CD14-positive monocyte (primary cell): ENCODE measurements at regions not wholly inside any gene's neighbourhood (a gene's known extent, or its start where the extent isn't known, plus 50 kb on each side); places are given as distances from the start of the nearest gene placed in this dataset.

Experiments
- DNase-seq, 3 donors: peaks; one replicate each; pipeline ENCODE4 v3.0.0-alpha.2; 2011 to 2022
- H2AFZ ChIP-seq: 2 replicates; pipeline ENCODE4 v1.6.0; 2012; ENCODE audit warnings: mild to moderate bottlenecking, low read depth, low read length, inconsistent platforms; ENCODE audit not compliant: insufficient read depth, poor library complexity, severe bottlenecking
- H3K27ac ChIP-seq, 2 donors: 1 replicate in 1 of 2; 2 replicates in 1 of 2; pipeline ENCODE4 v1.5.1; 2012 to 2013; ENCODE audit warnings: low read length in 2 of 2, control low read depth in 1 of 2, inconsistent platforms in 1 of 2, low read depth in 1 of 2, mild to moderate bottlenecking in 1 of 2
- H3K27me3 ChIP-seq, 2 donors: one replicate each; pipeline versions ENCODE4 v1.6.0 to v1.6.1; 2011 to 2013; ENCODE audit warnings: low read length in 2 of 2; ENCODE audit not compliant: control insufficient read depth in 2 of 2, insufficient read depth in 2 of 2
- H3K36me3 ChIP-seq, 2 donors: replicated peaks in 1 of 2; 1 replicate in 1 of 2; 2 replicates in 1 of 2; pipeline versions ENCODE4 v1.5.1 to v1.6.1; 2012 to 2013; ENCODE audit warnings: low read length in 2 of 2, control low read depth in 1 of 2, inconsistent platforms in 1 of 2, mild to moderate bottlenecking in 1 of 2; ENCODE audit not compliant: insufficient read depth in 2 of 2, control insufficient read depth in 1 of 2
- H3K4me1 ChIP-seq, 2 donors: 1 replicate in 1 of 2; 2 replicates in 1 of 2; pipeline versions ENCODE4 v1.5.1 to v1.6.1; 2012 to 2013; ENCODE audit warnings: low read length in 2 of 2, control low read depth in 1 of 2, inconsistent platforms in 1 of 2, mild to moderate bottlenecking in 1 of 2, moderate library complexity in 1 of 2; ENCODE audit not compliant: insufficient read depth in 2 of 2, control insufficient read depth in 1 of 2
- H3K4me2 ChIP-seq: replicated peaks from 2 replicates; pipeline ENCODE3; 2012; ENCODE audit warnings: low read length, moderate library complexity, mild to moderate bottlenecking; ENCODE audit not compliant: poor library complexity, severe bottlenecking; ENCODE audit errors: extremely low read depth
- H3K4me3 ChIP-seq, 3 experiments: fragments of 200-600 bp in 1 of 3; sonication (generic) in 1 of 3; replicated peaks in 1 of 3; 1 replicate in 2 of 3; 2 replicates in 1 of 3; pipeline ENCODE4 v1.5.1; 2011 to 2013; ENCODE audit warnings: low read length in 3 of 3, mild to moderate bottlenecking in 3 of 3, control low read depth in 2 of 3, low read depth in 2 of 3, inconsistent platforms in 1 of 3, moderate library complexity in 1 of 3
- H3K79me2 ChIP-seq: 2 replicates; pipeline ENCODE4 v1.6.0; 2012; ENCODE audit warnings: mild to moderate bottlenecking, control low read depth, inconsistent platforms, low read length, moderate library complexity; ENCODE audit not compliant: insufficient read depth
- H3K9ac ChIP-seq: 2 replicates; pipeline ENCODE4 v1.6.0; 2017; ENCODE audit warnings: low read length, mild to moderate bottlenecking; ENCODE audit not compliant: insufficient read depth, poor library complexity, severe bottlenecking
- H3K9me3 ChIP-seq, 2 donors: replicated peaks in 1 of 2; 1 replicate in 1 of 2; 2 replicates in 1 of 2; pipeline versions ENCODE4 v1.5.1 to v1.6.1; 2012 to 2013; ENCODE audit warnings: low read length in 2 of 2, control low read depth in 1 of 2; ENCODE audit not compliant: control insufficient read depth in 1 of 2, insufficient read depth in 1 of 2
- H4K20me1 ChIP-seq: 2 replicates; pipeline ENCODE4 v1.6.0; 2012; ENCODE audit warnings: mild to moderate bottlenecking, low read length, control low read depth, moderate library complexity; ENCODE audit not compliant: insufficient read depth
- H3K27ac Mint-ChIP-seq, 7 donors: one replicate each; pipeline ENCODE4 v1.8.0; 2020; ENCODE audit warnings: mild to moderate bottlenecking in 7 of 7, mixed read lengths in 7 of 7, moderate library complexity in 6 of 7, inconsistent platforms in 2 of 7
- H3K27me3 Mint-ChIP-seq, 3 donors: one replicate each; pipeline ENCODE4 v1.8.0; 2021 to 2022; ENCODE audit warnings: low read depth in 3 of 3, mild to moderate bottlenecking in 3 of 3, mixed read lengths in 3 of 3, moderate library complexity in 3 of 3, inconsistent platforms in 1 of 3
- H3K36me3 Mint-ChIP-seq, 2 donors: one replicate each; pipeline ENCODE4 v1.8.0; 2020; ENCODE audit warnings: mixed read lengths in 2 of 2, inconsistent platforms in 1 of 2, mild to moderate bottlenecking in 1 of 2
- H3K4me1 Mint-ChIP-seq: one replicate; pipeline ENCODE4 v1.8.0; 2020; ENCODE audit warnings: mild to moderate bottlenecking, mixed read lengths
- H3K4me3 Mint-ChIP-seq, 2 donors: one replicate each; pipeline ENCODE4 v1.8.0; 2020; ENCODE audit warnings: mild to moderate bottlenecking in 2 of 2, mixed read lengths in 2 of 2, moderate library complexity in 1 of 2
- H3K9me3 Mint-ChIP-seq, 7 donors: one replicate each; pipeline ENCODE4 v1.8.0; 2020 to 2022; ENCODE audit warnings: mixed read lengths in 7 of 7, mild to moderate bottlenecking in 6 of 7, moderate library complexity in 6 of 7, inconsistent platforms in 2 of 7
- CTCF ChIP-seq: fragments of 200-600 bp; IDR thresholded peaks from one replicate; pipeline ENCODE4 v1.8.0; 2022; ENCODE audit warnings: antibody characterized with exemption, mild to moderate bottlenecking
- WGBS: methylation state at CpG from one replicate; pipeline ENCODE4 v1.1.5; 2013; ENCODE audit warnings: missing lambda C conversion rate; ENCODE audit not compliant: insufficient coverage; 5-methylcytosine and 5-hydroxymethylcytosine counted together
- intact Hi-C, 2 donors: fragments of 100-400 bp; cut with micrococcal nuclease; formaldehyde crosslinking; loops; one replicate each; pipeline versions ENCODE4 v1.15.0 to v1.15.1; 2023

- Histone ChIP-seq H3K4me1 (no peaks in the 10 kb centered on the region), H3K9ac (no peak overlapping the region), H3K36me3 (no peaks in the 10 kb centered on the region), H3K9me3 (no peaks in the 10 kb centered on the region), H3K27ac (no peak overlapping the region), H3K4me2 (no peak overlapping the region), H4K20me1 (no peaks in the 10 kb centered on the region), H3K79me2 (no peaks in the 10 kb centered on the region), H2AFZ (no peak overlapping the region), H3K4me3 (no peak overlapping the region), H3K27me3 (no peaks in the 10 kb centered on the region)
- no peak overlapping the region for H3K27ac Mint-ChIP-seq
- no peak overlapping the region for H3K4me3 Mint-ChIP-seq
- H3K36me3 Mint-ChIP-seq, result no peaks in the 10 kb centered on the region
- no peak for TF ChIP-seq CTCF
- WGBS, result 69% methylated on average over 6 of the region's 9 CpGs
- no peaks in the 10 kb centered on the region for H3K4me1 Mint-ChIP-seq
- intact Hi-C loops, result no loop called here
- peaks cover 0 to 3% (median 0%) of the 10 kb centered on the region in 7 donors for H3K9me3 Mint-ChIP-seq
- peaks cover 0 to 3% (median 3%) of the 10 kb centered on the region in 3 donors for H3K27me3 Mint-ChIP-seq
- DNase-seq, result no peak
Observed at GRCh38 chr16:75811020-75811634, 84.8 kb upstream of the CPHXL start.

GRCh38 chr16:75818491-75818890, 92.2 kb upstream of the CPHXL start:
- TF ChIP-seq CTCF, result no peak
- intact Hi-C loops, result no loop called here
- no peaks in the 10 kb centered on the region for H3K4me1 ChIP-seq
- Mint-ChIP-seq H3K27me3 (peaks cover 1 to 4% (median 2%) of the 10 kb centered on the region in 3 donors), H3K9me3 (peaks cover 0 to 3% (median 0%) of the 10 kb centered on the region in 7 donors), H3K4me1 (no peaks in the 10 kb centered on the region), H3K36me3 (no peaks in the 10 kb centered on the region), H3K4me3 (no peak overlapping the region), H3K27ac (no peak overlapping the region)
- H3K9me3 ChIP-seq, result no peaks in the 10 kb centered on the region
- WGBS, result no CpG with 5 or more reads among the region's 2 CpGs
- H3K36me3 ChIP-seq, result no peaks in the 10 kb centered on the region
- no peak overlapping the region for H2AFZ ChIP-seq
- H3K79me2 ChIP-seq, result no peaks in the 10 kb centered on the region
- no peaks in the 10 kb centered on the region for H3K27me3 ChIP-seq
- no peak overlapping the region for H3K4me3 ChIP-seq
- H3K9ac ChIP-seq, result no peak overlapping the region
- H4K20me1 ChIP-seq, result no peaks in the 10 kb centered on the region
- H3K27ac ChIP-seq, result no peak overlapping the region
- H3K4me2 ChIP-seq, result no peak overlapping the region
- DNase-seq, result no peak
